Mammary epithelial cell (primary cell): ENCODE measurements at regions not wholly inside any gene's neighbourhood (a gene's known extent, or its start where the extent isn't known, plus 50 kb on each side); places are given as distances from the start of the nearest gene placed in this dataset.

Source experiments
- EZH2 ChIP-seq: IDR thresholded peaks from 2 replicates; pipeline ENCODE4 v1.6.1; 2012; ENCODE audit warnings: low read length, inconsistent platforms, borderline replicate concordance
- TF ChIP-seq, protein P1 (sequence below), 2 donors: IDR thresholded peaks in 1 of 2; conservative IDR thresholded peaks in 1 of 2; 2 replicates each; pipeline ENCODE4 v1.5.1; 2011 to 2012; ENCODE audit warnings: inconsistent platforms in 2 of 2, low read length in 2 of 2, mild to moderate bottlenecking in 2 of 2, control low read depth in 1 of 2, low read depth in 1 of 2; ENCODE audit not compliant: insufficient read depth in 1 of 2; ENCODE audit errors: extremely low read depth in 1 of 2

DNA sequence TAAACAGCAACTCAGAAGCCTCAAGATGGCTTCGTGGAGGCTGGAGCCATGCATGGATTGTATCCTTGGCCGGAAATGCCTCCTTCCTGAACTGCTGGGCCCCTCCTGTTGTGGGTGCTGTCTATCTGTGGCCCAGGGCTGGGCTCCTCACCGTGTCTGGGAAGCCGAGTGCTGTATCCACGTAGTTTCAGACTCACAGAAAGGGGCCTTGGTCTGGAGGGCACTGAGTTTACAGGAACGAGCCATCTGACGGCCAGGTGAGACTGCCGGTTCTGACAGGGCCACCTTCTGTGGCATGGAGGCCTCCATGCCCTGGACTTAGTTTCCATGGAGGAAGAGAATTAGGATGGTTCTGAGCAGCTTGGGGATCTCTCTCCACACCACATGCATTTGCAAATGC, 142.2 kb downstream of the ERMARD start:
- TF ChIP-seq EZH2: no peak
- TF ChIP-seq, protein P1, sequence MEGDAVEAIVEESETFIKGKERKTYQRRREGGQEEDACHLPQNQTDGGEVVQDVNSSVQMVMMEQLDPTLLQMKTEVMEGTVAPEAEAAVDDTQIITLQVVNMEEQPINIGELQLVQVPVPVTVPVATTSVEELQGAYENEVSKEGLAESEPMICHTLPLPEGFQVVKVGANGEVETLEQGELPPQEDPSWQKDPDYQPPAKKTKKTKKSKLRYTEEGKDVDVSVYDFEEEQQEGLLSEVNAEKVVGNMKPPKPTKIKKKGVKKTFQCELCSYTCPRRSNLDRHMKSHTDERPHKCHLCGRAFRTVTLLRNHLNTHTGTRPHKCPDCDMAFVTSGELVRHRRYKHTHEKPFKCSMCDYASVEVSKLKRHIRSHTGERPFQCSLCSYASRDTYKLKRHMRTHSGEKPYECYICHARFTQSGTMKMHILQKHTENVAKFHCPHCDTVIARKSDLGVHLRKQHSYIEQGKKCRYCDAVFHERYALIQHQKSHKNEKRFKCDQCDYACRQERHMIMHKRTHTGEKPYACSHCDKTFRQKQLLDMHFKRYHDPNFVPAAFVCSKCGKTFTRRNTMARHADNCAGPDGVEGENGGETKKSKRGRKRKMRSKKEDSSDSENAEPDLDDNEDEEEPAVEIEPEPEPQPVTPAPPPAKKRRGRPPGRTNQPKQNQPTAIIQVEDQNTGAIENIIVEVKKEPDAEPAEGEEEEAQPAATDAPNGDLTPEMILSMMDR (conservative IDR thresholded peaks at IDR 0.05 in 1 of 2, IDR thresholded peaks at IDR 0.05 in 1 of 2; ENCODE audit: extremely low read depth in 1 of 2, insufficient read depth in 1 of 2, low read depth in 1 of 2, low read length in 2 of 2): no peak
